Keratinocyte (primary cell): ENCODE measurements at regions not wholly inside any gene's neighbourhood (a gene's known extent, or its start where the extent isn't known, plus 50 kb on each side); places are given as distances from the start of the nearest gene placed in this dataset.
"Not testable (repeated sequence)": the region's sequence is repeated elsewhere in the genome, so short reads cannot be mapped to it uniquely, and the experiment has no call there.

ENCODE experiments used
- CTCF ChIP-seq, 3 experiments: IDR thresholded peaks in 1 of 3; conservative IDR thresholded peaks in 1 of 3; optimal IDR thresholded peaks in 1 of 3; 2 replicates in 2 of 3; 3 replicates in 1 of 3; pipeline versions ENCODE3 to v1.5.1; 2011; ENCODE audit warnings: low read length in 3 of 3, mild to moderate bottlenecking in 3 of 3, moderate library complexity in 2 of 3, control low read depth in 1 of 3, inconsistent platforms in 1 of 3; ENCODE audit not compliant: insufficient read depth in 2 of 3; ENCODE audit errors: extremely low read depth in 1 of 3
- EZH2 ChIP-seq: IDR thresholded peaks from one replicate; pipeline ENCODE4 v1.6.1; 2012; ENCODE audit warnings: inconsistent platforms, mild to moderate bottlenecking, low read length, moderate library complexity

- TF ChIP-seq CTCF (optimal IDR thresholded peaks at IDR 0.05 in 1 of 3, IDR thresholded peaks at IDR 0.05 in 1 of 3, conservative IDR thresholded peaks at IDR 0.05 in 1 of 3; ENCODE audit: extremely low read depth in 1 of 3, insufficient read depth in 2 of 3, low read length in 3 of 3); EZH2: not testable (repeated sequence)
These were observed 1951.9 kb downstream of the FOXD4L5 start for GRCh38 chr9:63333083-63333482.
